LNCAP (cell line): ENCODE measurements at regions not wholly inside any gene's neighbourhood (a gene's known extent, or its start where the extent isn't known, plus 50 kb on each side); places are given as distances from the start of the nearest gene placed in this dataset.

Experiments
- CTCF ChIP-seq: fragments of 450-650 bp; IDR thresholded peaks from 2 replicates; pipeline ENCODE4 v1.5.1; 2017; ENCODE audit warnings: mild to moderate bottlenecking

- TF ChIP-seq CTCF = no peak
These were observed 239.7 kb upstream of the KCNK2 start for GRCh38 chr1:214842856-214843255.

GRCh38 chr1:214843281-214843680, 239.3 kb upstream of the KCNK2 start:
- no peak for TF ChIP-seq CTCF

- no peak for TF ChIP-seq CTCF
These were observed 238.2 kb upstream of the KCNK2 start for GRCh38 chr1:214844319-214844718.

GRCh38 chr1:214846276-214846675, 236.3 kb upstream of the KCNK2 start:
- no peak for TF ChIP-seq CTCF

GRCh38 chr1:214847071-214847810, 235.3 kb upstream of the KCNK2 start:
- TF ChIP-seq CTCF = no peak

- no peak for TF ChIP-seq CTCF
These were observed 234.4 kb upstream of the KCNK2 start for GRCh38 chr1:214848101-214848500.

- no peak for TF ChIP-seq CTCF
These were observed 232.0 kb upstream of the KCNK2 start for GRCh38 chr1:214850432-214851050.
